Right lobe of liver (tissue), 4 donors: ENCODE measurements at regions not wholly inside any gene's neighbourhood (a gene's known extent, or its start where the extent isn't known, plus 50 kb on each side); places are given as distances from the start of the nearest gene placed in this dataset.

ENCODE experiments used
- CTCF ChIP-seq, 4 donors: fragments of 200-600 bp in 3 of 4; fragments of 450-650 bp in 1 of 4; IDR thresholded peaks; one replicate each; pipeline versions ENCODE4 v1.5.1 to v1.8.0; 2016 to 2022; ENCODE audit warnings: antibody characterized with exemption in 4 of 4, mild to moderate bottlenecking in 2 of 4
- POLR2A ChIP-seq: fragments of 450-650 bp; IDR thresholded peaks from one replicate; pipeline ENCODE4 v1.6.1; 2017; ENCODE audit warnings: antibody characterized with exemption, mild to moderate bottlenecking
- donor health status: DM: no; HTN: no; CAD: no.
- donor health status: DM: no; HTN: no; CAD: no.
- donor health status: DM: no; HTN: yes; CAD: no.

GRCh38 chr22:49129736-49130135 lies 697.9 kb downstream of the BRD1 start:
- TF ChIP-seq CTCF (IDR thresholded peaks at IDR 0.05) (no peak), POLR2A (no peak)
